Natural killer cell (primary cell): ENCODE measurements at regions not wholly inside any gene's neighbourhood (a gene's known extent, or its start where the extent isn't known, plus 50 kb on each side); places are given as distances from the start of the nearest gene placed in this dataset.

Source experiments
- ATAC-seq, 3 donors: fragments of 150-1000 bp in 2 of 3; fragments of 200-7000 bp in 1 of 3; cut with Tn5 transposase; 1 replicate in 1 of 3; 2 replicates in 2 of 3; pipeline ENCODE4 v1.10.0; 2021; ENCODE audit warnings: mild to moderate bottlenecking in 2 of 3, moderate library complexity in 2 of 3
- DNase-seq, 2 donors: peaks; one replicate each; pipeline versions ENCODE4 v3.0.0 to v3.0.0-alpha.2; 2013 to 2021; ENCODE audit warnings: mixed read lengths in 1 of 2
- H3K27ac ChIP-seq: one replicate; pipeline ENCODE4 v1.5.1; 2013; ENCODE audit warnings: mild to moderate bottlenecking, low read length
- H3K27me3 ChIP-seq: one replicate; pipeline ENCODE4 v1.6.1; 2013; ENCODE audit warnings: low read length; ENCODE audit not compliant: control insufficient read depth, insufficient read depth
- H3K36me3 ChIP-seq: one replicate; pipeline ENCODE4 v1.6.1; 2013; ENCODE audit warnings: low read length; ENCODE audit not compliant: control insufficient read depth, insufficient read depth
- H3K4me1 ChIP-seq: one replicate; pipeline ENCODE4 v1.6.1; 2013; ENCODE audit warnings: low read length; ENCODE audit not compliant: control insufficient read depth, insufficient read depth
- H3K4me3 ChIP-seq: one replicate; pipeline ENCODE4 v1.5.1; 2013; ENCODE audit warnings: low read length
- H3K9me3 ChIP-seq: one replicate; pipeline ENCODE4 v1.6.1; 2013; ENCODE audit warnings: low read length; ENCODE audit not compliant: control insufficient read depth, insufficient read depth
- H3K27ac Mint-ChIP-seq, 2 donors: one replicate each; pipeline ENCODE4 v1.8.0; 2022; ENCODE audit warnings: mild to moderate bottlenecking in 2 of 2, mixed read lengths in 2 of 2, moderate library complexity in 1 of 2
- H3K27me3 Mint-ChIP-seq, 2 donors: one replicate each; pipeline ENCODE4 v1.8.0; 2022; ENCODE audit warnings: low read depth in 2 of 2, mixed read lengths in 2 of 2
- H3K36me3 Mint-ChIP-seq: one replicate; pipeline ENCODE4 v1.8.0; 2022; ENCODE audit warnings: mixed read lengths
- H3K4me1 Mint-ChIP-seq, 2 donors: one replicate each; pipeline ENCODE4 v1.8.0; 2022; ENCODE audit warnings: mixed read lengths in 2 of 2
- H3K4me3 Mint-ChIP-seq: one replicate; pipeline ENCODE4 v1.8.0; 2022; ENCODE audit warnings: mild to moderate bottlenecking, moderate library complexity, mixed read lengths
- H3K9me3 Mint-ChIP-seq, 2 donors: one replicate each; pipeline ENCODE4 v1.8.0; 2022; ENCODE audit warnings: mixed read lengths in 2 of 2
- CTCF ChIP-seq: fragments of 200-600 bp; IDR thresholded peaks from one replicate; pipeline ENCODE4 v1.8.0; 2022; ENCODE audit warnings: antibody characterized with exemption
- WGBS: methylation state at CpG from one replicate; pipeline ENCODE4 v1.1.7; 2013; ENCODE audit warnings: missing lambda C conversion rate; ENCODE audit not compliant: insufficient coverage; 5-methylcytosine and 5-hydroxymethylcytosine counted together
- intact Hi-C: fragments of 100-400 bp; cut with micrococcal nuclease; formaldehyde crosslinking; loops from one replicate; pipeline ENCODE4 v1.14.2; 2022

GRCh38 chr15:96153929-96154328, 176.6 kb upstream of the NR2F2 start:
- H3K27me3 Mint-ChIP-seq = peaks cover 12 to 38% of the 10 kb centered on the region in 2 donors
- intact Hi-C loops = no loop called here

GRCh38 chr15:96158938-96159337, 171.6 kb upstream of the NR2F2 start:
- DNase-seq (no peak), ATAC-seq (no peak)
- no peak overlapping the region for H3K27ac Mint-ChIP-seq
- Histone ChIP-seq H3K4me1 (no peaks in the 10 kb centered on the region), H3K9me3 (no peaks in the 10 kb centered on the region), H3K4me3 (no peak overlapping the region), H3K27me3 (no peaks in the 10 kb centered on the region), H3K36me3 (no peaks in the 10 kb centered on the region), H3K27ac (no peak overlapping the region)
- peaks cover 31 to 72% of the 10 kb centered on the region in 2 donors for H3K27me3 Mint-ChIP-seq
- H3K36me3 Mint-ChIP-seq = no peaks in the 10 kb centered on the region
- no peak overlapping the region for H3K4me3 Mint-ChIP-seq
- 75% methylated on average over 5 of the region's 5 CpGs for WGBS
- H3K4me1 Mint-ChIP-seq = no peaks in the 10 kb centered on the region
- no peaks in the 10 kb centered on the region for H3K9me3 Mint-ChIP-seq
- intact Hi-C loops = no loop called here
- TF ChIP-seq CTCF = no peak

More at GRCh38 chr15:96153929-96154328, 176.6 kb upstream of the NR2F2 start:
- no peaks in the 10 kb centered on the region for H3K4me1 ChIP-seq
- H3K36me3 Mint-ChIP-seq = no peaks in the 10 kb centered on the region
- WGBS = 87% methylated on average over 2 of the region's 2 CpGs
- H3K4me3 Mint-ChIP-seq = no peak overlapping the region
- H3K9me3 ChIP-seq = no peaks in the 10 kb centered on the region
- no peak for TF ChIP-seq CTCF
- H3K4me1 Mint-ChIP-seq = no peaks in the 10 kb centered on the region
- H3K9me3 Mint-ChIP-seq = no peaks in the 10 kb centered on the region
- DNase-seq = no peak
- no peaks in the 10 kb centered on the region for H3K36me3 ChIP-seq
- no peak overlapping the region for H3K27ac Mint-ChIP-seq
- H3K4me3 ChIP-seq = no peak overlapping the region
- H3K27ac ChIP-seq = no peak overlapping the region
- no peak for ATAC-seq
- no peaks in the 10 kb centered on the region for H3K27me3 ChIP-seq

GRCh38 chr15:96160269-96160668, 170.2 kb upstream of the NR2F2 start:
- intact Hi-C loops = no loop called here
- Histone ChIP-seq H3K4me1 (no peaks in the 10 kb centered on the region), H3K4me3 (no peak overlapping the region), H3K27me3 (no peaks in the 10 kb centered on the region), H3K27ac (no peak overlapping the region), H3K36me3 (no peaks in the 10 kb centered on the region), H3K9me3 (no peaks in the 10 kb centered on the region)
- DNase-seq = no peak
- no peak overlapping the region for H3K4me3 Mint-ChIP-seq
- H3K27me3 Mint-ChIP-seq = peaks cover 38 to 75% of the 10 kb centered on the region in 2 donors
- no peaks in the 10 kb centered on the region for H3K36me3 Mint-ChIP-seq
- H3K4me1 Mint-ChIP-seq = no peaks in the 10 kb centered on the region
- no peak overlapping the region for H3K27ac Mint-ChIP-seq
- no peak for ATAC-seq
- TF ChIP-seq CTCF = no peak
- WGBS = 55% methylated on average over 7 of the region's 8 CpGs
- no peaks in the 10 kb centered on the region for H3K9me3 Mint-ChIP-seq

- H3K27me3 Mint-ChIP-seq = peaks cover 38 to 79% of the 10 kb centered on the region in 2 donors
- H3K36me3 Mint-ChIP-seq = no peaks in the 10 kb centered on the region
- Histone ChIP-seq H3K27me3 (no peaks in the 10 kb centered on the region), H3K9me3 (no peaks in the 10 kb centered on the region), H3K4me3 (no peak overlapping the region), H3K4me1 (no peaks in the 10 kb centered on the region), H3K36me3 (no peaks in the 10 kb centered on the region), H3K27ac (no peak overlapping the region)
- intact Hi-C loops = no loop called here
- no peak overlapping the region for H3K4me3 Mint-ChIP-seq
- H3K9me3 Mint-ChIP-seq = no peaks in the 10 kb centered on the region
- DNase-seq (no peak), ATAC-seq (no peak)
- H3K27ac Mint-ChIP-seq = no peak overlapping the region
- 86% methylated on average over 1 of the region's 1 CpG for WGBS
- no peaks in the 10 kb centered on the region for H3K4me1 Mint-ChIP-seq
- no peak for TF ChIP-seq CTCF
Measured at GRCh38 chr15:96160800-96161199, 169.7 kb upstream of the NR2F2 start.
